22Rv1 (cell line): ENCODE measurements at regions not wholly inside any gene's neighbourhood (a gene's known extent, or its start where the extent isn't known, plus 50 kb on each side); places are given as distances from the start of the nearest gene placed in this dataset.

Experiments used
- H3K27ac ChIP-seq: fragments of 450-650 bp; 2 replicates; pipeline ENCODE4 v1.5.1; 2017
- ZFX ChIP-seq: fragments of 450-650 bp; IDR thresholded peaks from 2 replicates; pipeline ENCODE4 v1.6.1; 2017; ENCODE audit warnings: antibody characterized with exemption, borderline replicate concordance
- TF ChIP-seq, protein P1 (sequence below): fragments of 450-650 bp; IDR thresholded peaks from 2 replicates; pipeline ENCODE4 v1.5.1; 2017; ENCODE audit warnings: mild to moderate bottlenecking

- no peak for TF ChIP-seq ZFX
- TF ChIP-seq, protein P1, sequence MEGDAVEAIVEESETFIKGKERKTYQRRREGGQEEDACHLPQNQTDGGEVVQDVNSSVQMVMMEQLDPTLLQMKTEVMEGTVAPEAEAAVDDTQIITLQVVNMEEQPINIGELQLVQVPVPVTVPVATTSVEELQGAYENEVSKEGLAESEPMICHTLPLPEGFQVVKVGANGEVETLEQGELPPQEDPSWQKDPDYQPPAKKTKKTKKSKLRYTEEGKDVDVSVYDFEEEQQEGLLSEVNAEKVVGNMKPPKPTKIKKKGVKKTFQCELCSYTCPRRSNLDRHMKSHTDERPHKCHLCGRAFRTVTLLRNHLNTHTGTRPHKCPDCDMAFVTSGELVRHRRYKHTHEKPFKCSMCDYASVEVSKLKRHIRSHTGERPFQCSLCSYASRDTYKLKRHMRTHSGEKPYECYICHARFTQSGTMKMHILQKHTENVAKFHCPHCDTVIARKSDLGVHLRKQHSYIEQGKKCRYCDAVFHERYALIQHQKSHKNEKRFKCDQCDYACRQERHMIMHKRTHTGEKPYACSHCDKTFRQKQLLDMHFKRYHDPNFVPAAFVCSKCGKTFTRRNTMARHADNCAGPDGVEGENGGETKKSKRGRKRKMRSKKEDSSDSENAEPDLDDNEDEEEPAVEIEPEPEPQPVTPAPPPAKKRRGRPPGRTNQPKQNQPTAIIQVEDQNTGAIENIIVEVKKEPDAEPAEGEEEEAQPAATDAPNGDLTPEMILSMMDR, result no peak
Measured at GRCh38 chr9:2928411-2928810, 84.5 kb upstream of the PUM3 start.

DNA sequence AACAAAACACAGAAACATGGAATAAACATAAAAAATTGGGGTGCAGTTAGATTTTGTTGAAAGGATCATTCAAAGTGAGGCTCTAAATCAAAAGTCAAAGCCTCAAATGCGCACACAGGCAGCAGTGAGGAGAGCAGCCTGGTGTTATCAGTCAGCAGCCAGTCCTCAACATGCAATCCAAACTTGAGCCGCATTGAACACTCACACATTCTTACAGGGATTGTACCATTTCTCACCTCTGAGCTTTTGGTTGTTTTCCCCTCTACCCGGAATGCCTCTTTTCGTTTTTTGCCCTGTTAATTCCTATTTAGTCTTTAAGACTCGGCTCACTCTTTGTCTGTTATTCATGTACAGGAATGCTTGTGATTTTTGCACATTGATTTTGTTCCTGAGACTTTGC lies 81.1 kb upstream of the PUM3 start:
- TF ChIP-seq ZFX, result no peak
- TF ChIP-seq, protein P1, result no peak
- no peak overlapping the region for H3K27ac ChIP-seq

More at GRCh38 chr9:2928411-2928810, 84.5 kb upstream of the PUM3 start:
- H3K27ac ChIP-seq, result no peak overlapping the region

- TF ChIP-seq, protein P1, result no peak
- no peak for TF ChIP-seq ZFX
- H3K27ac ChIP-seq, result no peak overlapping the region
Measured at GRCh38 chr9:2924380-2924768, 80.5 kb upstream of the PUM3 start.

DNA sequence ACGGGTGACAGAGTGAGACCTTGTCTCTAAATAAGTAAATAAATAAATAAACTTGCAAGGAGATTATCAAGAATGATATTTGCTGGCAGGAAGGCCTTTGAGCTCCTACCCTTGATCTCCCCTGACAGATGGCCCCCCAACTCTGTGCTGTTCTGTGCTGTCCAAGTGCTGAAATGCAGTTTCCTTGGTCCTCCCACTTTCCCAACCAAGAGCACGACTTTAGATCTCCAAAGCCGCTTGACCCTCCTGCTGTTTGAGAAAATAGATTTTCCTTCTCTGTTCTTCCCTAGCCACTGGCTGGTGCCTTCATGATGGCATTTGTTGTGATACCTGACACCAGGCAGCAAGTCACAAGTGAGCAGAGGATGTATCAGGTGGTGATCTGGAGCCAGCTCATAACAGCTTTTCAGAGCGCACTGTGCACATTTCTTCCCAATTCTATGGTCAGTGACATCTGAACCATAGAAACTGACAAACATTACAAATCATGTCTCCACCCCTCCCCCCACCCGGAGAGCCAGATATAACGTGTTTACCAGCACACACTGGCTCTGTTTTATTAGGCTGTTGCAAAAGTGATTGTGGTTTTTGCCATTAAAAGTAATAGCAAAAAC lies 80.0 kb upstream of the PUM3 start:
- H3K27ac ChIP-seq, result no peak overlapping the region
- TF ChIP-seq, protein P1, result no peak

DNA sequence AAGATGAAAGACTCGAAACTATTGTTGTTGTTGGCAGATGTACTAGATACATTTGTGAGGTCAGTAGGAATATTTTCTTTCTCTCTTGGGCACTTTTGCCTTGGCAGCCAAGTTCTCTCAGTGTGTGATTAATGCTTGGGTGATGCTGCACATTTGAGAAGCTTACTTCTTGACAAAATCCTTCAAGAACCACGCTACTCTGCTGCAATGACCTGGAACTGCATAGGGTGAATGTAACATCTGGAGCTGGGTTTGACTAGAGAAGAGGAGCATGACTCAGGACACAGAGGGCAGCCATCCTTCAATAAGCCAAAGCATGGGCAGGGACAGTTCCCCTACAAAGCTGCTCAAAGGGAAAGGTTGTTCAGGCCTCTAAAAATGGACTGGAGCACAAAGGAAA lies 75.5 kb upstream of the PUM3 start:
- no peak overlapping the region for H3K27ac ChIP-seq
- TF ChIP-seq, protein P1, result no peak
- no peak for TF ChIP-seq ZFX

GRCh38 chr9:2916382-2916985 lies 72.6 kb upstream of the PUM3 start:
- H3K27ac ChIP-seq, result no peak overlapping the region
- no peak for TF ChIP-seq ZFX
- TF ChIP-seq, protein P1, result no peak

GRCh38 chr9:2913026-2913425 lies 69.1 kb upstream of the PUM3 start:
- no peak overlapping the region for H3K27ac ChIP-seq
- no peak for TF ChIP-seq ZFX
- TF ChIP-seq, protein P1, result no peak
